H9 (cell line): ENCODE measurements at regions not wholly inside any gene's neighbourhood (a gene's known extent, or its start where the extent isn't known, plus 50 kb on each side); places are given as distances from the start of the nearest gene placed in this dataset.

Source experiments
- DNase-seq: peaks from one replicate; pipeline ENCODE4 v3.0.0-alpha.2; 2017
- H2AFZ ChIP-seq: one replicate; pipeline ENCODE4 v1.6.1; 2013; ENCODE audit warnings: mild to moderate bottlenecking, low read length, control low read depth, moderate library complexity
- H2AK5ac ChIP-seq: 2 replicates; pipeline ENCODE4 v1.6.1; 2013; ENCODE audit warnings: low read length, control low read depth, mixed read lengths; ENCODE audit not compliant: insufficient read length
- H2BK120ac ChIP-seq: one replicate; pipeline ENCODE4 v1.6.1; 2013; ENCODE audit warnings: low read depth, mild to moderate bottlenecking, low read length, control low read depth, inconsistent platforms; ENCODE audit not compliant: poor library complexity, severe bottlenecking
- H2BK12ac ChIP-seq: 2 replicates; pipeline ENCODE4 v1.6.1; 2013; ENCODE audit warnings: low read length, control low read depth, mixed read lengths, low read depth; ENCODE audit not compliant: insufficient read length
- H2BK15ac ChIP-seq: 2 replicates; pipeline ENCODE4 v1.6.1; 2013; ENCODE audit warnings: low read depth, low read length, control low read depth
- H2BK20ac ChIP-seq: one replicate; pipeline ENCODE4 v1.6.1; 2013; ENCODE audit warnings: low read depth, mild to moderate bottlenecking, low read length, control low read depth, inconsistent platforms; ENCODE audit not compliant: poor library complexity, severe bottlenecking
- H2BK5ac ChIP-seq: 2 replicates; pipeline ENCODE4 v1.6.1; 2013; ENCODE audit warnings: low read length, control low read depth, mixed read lengths; ENCODE audit not compliant: insufficient read length
- H3K14ac ChIP-seq: 2 replicates; pipeline ENCODE4 v1.6.1; 2013; ENCODE audit warnings: low read length, control low read depth; ENCODE audit not compliant: insufficient read depth
- H3K18ac ChIP-seq: 2 replicates; pipeline ENCODE4 v1.6.1; 2013; ENCODE audit warnings: low read depth, mild to moderate bottlenecking, mixed read lengths, low read length, control low read depth; ENCODE audit not compliant: insufficient read length
- H3K23ac ChIP-seq: 2 replicates; pipeline ENCODE4 v1.6.1; 2013; ENCODE audit warnings: low read length, control low read depth, mixed read lengths, low read depth; ENCODE audit not compliant: insufficient read length
- H3K23me2 ChIP-seq: 2 replicates; pipeline ENCODE4 v1.6.1; 2013; ENCODE audit warnings: low read depth, mild to moderate bottlenecking, mixed read lengths, low read length, control low read depth; ENCODE audit not compliant: insufficient read length, poor library complexity, severe bottlenecking
- H3K27ac ChIP-seq: 2 replicates; pipeline ENCODE4 v1.5.1; 2013; ENCODE audit warnings: low read length, control low read depth, mixed read lengths, low read depth; ENCODE audit not compliant: insufficient read length
- H3K27me3 ChIP-seq: 2 replicates; pipeline ENCODE4 v1.6.1; 2013; ENCODE audit warnings: low read length, control low read depth, inconsistent platforms; ENCODE audit not compliant: insufficient read depth
- H3K4ac ChIP-seq: 2 replicates; pipeline ENCODE4 v1.6.1; 2013; ENCODE audit warnings: low read depth, mild to moderate bottlenecking, control low read depth, inconsistent platforms, low read length, moderate library complexity
- H3K4me1 ChIP-seq: 2 replicates; pipeline ENCODE4 v1.6.1; 2013; ENCODE audit warnings: low read length, control low read depth, inconsistent platforms; ENCODE audit not compliant: insufficient read depth
- H3K4me2 ChIP-seq: 2 replicates; pipeline ENCODE4 v1.6.1; 2013; ENCODE audit warnings: low read length, control low read depth, mixed read lengths; ENCODE audit not compliant: insufficient read length, insufficient read depth
- H3K56ac ChIP-seq: 2 replicates; pipeline ENCODE4 v1.6.1; 2013; ENCODE audit warnings: low read depth, mild to moderate bottlenecking, mixed read lengths, low read length, control low read depth; ENCODE audit not compliant: insufficient read length
- H3K79me1 ChIP-seq: 2 replicates; pipeline ENCODE4 v1.6.1; 2013; ENCODE audit warnings: low read depth, mild to moderate bottlenecking, moderate library complexity, low read length, control low read depth, inconsistent platforms; ENCODE audit not compliant: insufficient read depth, poor library complexity, severe bottlenecking
- H3K79me2 ChIP-seq: 2 replicates; pipeline ENCODE4 v1.6.1; 2013; ENCODE audit warnings: low read length, control low read depth, inconsistent platforms; ENCODE audit not compliant: insufficient read depth
- H3K9ac ChIP-seq: 2 replicates; pipeline ENCODE4 v1.6.1; 2013; ENCODE audit warnings: low read length, control low read depth, mixed read lengths; ENCODE audit not compliant: insufficient read length; ENCODE audit errors: extremely low read depth
- H3K9me3 ChIP-seq: one replicate; pipeline ENCODE4 v1.6.1; 2013; ENCODE audit warnings: low read depth, low read length, inconsistent platforms; ENCODE audit not compliant: control insufficient read depth
- H3T11ph ChIP-seq: one replicate; pipeline ENCODE4 v1.6.1; 2013; ENCODE audit warnings: mild to moderate bottlenecking, low read length, control low read depth, inconsistent platforms
- H4K20me1 ChIP-seq: one replicate; pipeline ENCODE4 v1.6.1; 2013; ENCODE audit not compliant: control insufficient read depth, insufficient read length, insufficient read depth
- H4K5ac ChIP-seq: 2 replicates; pipeline ENCODE4 v1.6.1; 2013; ENCODE audit warnings: low read depth, mild to moderate bottlenecking, mixed read lengths, low read length, control low read depth; ENCODE audit not compliant: insufficient read length
- H4K8ac ChIP-seq: replicated peaks from 2 replicates; pipeline ENCODE4 v1.6.1; 2013; ENCODE audit warnings: low read length, control low read depth, mixed read lengths, low read depth; ENCODE audit not compliant: insufficient read length
- H4K91ac ChIP-seq: 2 replicates; pipeline ENCODE4 v1.6.1; 2013; ENCODE audit warnings: low read depth, mild to moderate bottlenecking, moderate library complexity, mixed read lengths, low read length, control low read depth; ENCODE audit not compliant: insufficient read length
- H3K27ac Mint-ChIP-seq, 3 experiments: 2 replicates in 2 of 3; 3 replicates in 1 of 3; pipeline ENCODE4 v1.8.0; 2020 to 2021; ENCODE audit warnings: mixed read lengths in 3 of 3, mild to moderate bottlenecking in 1 of 3, moderate library complexity in 1 of 3
- H3K27me3 Mint-ChIP-seq: 2 replicates; pipeline ENCODE4 v1.8.0; 2021; ENCODE audit warnings: low read depth, mild to moderate bottlenecking, moderate library complexity, mixed read lengths
- H3K36me3 Mint-ChIP-seq, 3 experiments: 2 replicates in 2 of 3; 3 replicates in 1 of 3; pipeline ENCODE4 v1.8.0; 2020 to 2021; ENCODE audit warnings: low read depth in 3 of 3, mixed read lengths in 3 of 3; ENCODE audit not compliant: insufficient read depth in 1 of 3
- H3K4me1 Mint-ChIP-seq, 2 experiments: 2 replicates each; pipeline ENCODE4 v1.8.0; 2020; ENCODE audit warnings: mixed read lengths in 2 of 2
- H3K4me3 Mint-ChIP-seq, 2 experiments: 2 replicates in 1 of 2; 3 replicates in 1 of 2; pipeline ENCODE4 v1.8.0; 2020 to 2021; ENCODE audit warnings: mild to moderate bottlenecking in 2 of 2, mixed read lengths in 2 of 2, moderate library complexity in 1 of 2
- H3K9me3 Mint-ChIP-seq, 2 experiments: 2 replicates in 1 of 2; 3 replicates in 1 of 2; pipeline ENCODE4 v1.8.0; 2020; ENCODE audit warnings: mild to moderate bottlenecking in 2 of 2, mixed read lengths in 2 of 2, moderate library complexity in 1 of 2
- WGBS: extraction: QIAGEN DNeasy Blood & Tissue Kit; methylation state at CpG from one replicate; pipeline ENCODE4 v1.1.7; 2013; ENCODE audit warnings: missing lambda C conversion rate, low lambda C conversion rate, mixed read lengths; ENCODE audit not compliant: insufficient read length; ENCODE audit errors: extremely low coverage; 5-methylcytosine and 5-hydroxymethylcytosine counted together
- TF ChIP-seq, protein P1 (sequence below): fragments of 200-600 bp; sonication (generic); conservative IDR thresholded peaks from 3 replicates; pipeline ENCODE4 v1.8.0; 2021; ENCODE audit warnings: antibody characterized with exemption, mild to moderate bottlenecking

DNA sequence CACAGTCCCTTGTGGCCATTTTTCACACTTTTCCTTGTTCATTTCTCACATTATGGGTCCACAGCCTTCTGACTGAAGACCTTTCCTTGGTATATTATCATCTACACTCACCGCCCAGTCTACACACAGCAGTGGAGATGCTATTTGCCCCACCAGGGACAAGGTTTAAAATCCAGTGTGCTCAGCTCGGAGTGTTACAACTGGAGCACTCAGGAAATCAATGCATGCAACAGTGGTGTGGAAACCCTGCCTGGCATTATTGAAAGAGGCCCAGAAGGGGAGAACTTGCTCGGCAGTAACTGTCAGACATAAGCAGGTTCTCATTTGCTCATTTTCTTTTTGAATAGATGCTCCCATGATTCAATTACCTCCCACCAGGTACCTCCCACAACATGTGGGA is 340.9 kb downstream of the DHRSX start:
- H3K4me2 ChIP-seq: no peak overlapping the region
- Mint-ChIP-seq H3K4me1 (peaks cover 5 to 9% of the 10 kb centered on the region in 2 experiments; a peak in 3 of 4 replicates), H3K36me3 (peaks cover 10 to 28% (median 19%) of the 10 kb centered on the region in 3 experiments)

More for the DNA sequence above, 340.9 kb downstream of the DHRSX start:
- Histone ChIP-seq H3K4me1 (no peaks in the 10 kb centered on the region), H3K23ac (no peak overlapping the region), H2BK15ac (no peak overlapping the region), H2BK5ac (no peak overlapping the region), H3K27me3 (no peaks in the 10 kb centered on the region), H3K14ac (no peak overlapping the region), H2AK5ac (no peak overlapping the region), H3K56ac (no peak overlapping the region), H3K79me1 (no peaks in the 10 kb centered on the region), H3K18ac (no peak overlapping the region), H3K9me3 (no peaks in the 10 kb centered on the region), H3K79me2 (no peaks in the 10 kb centered on the region), H3K4ac (no peak overlapping the region), H3K27ac (no peak overlapping the region), H4K8ac (no peak overlapping the region), H3T11ph (no peak overlapping the region), H2BK120ac (no peak overlapping the region), H4K5ac (no peak overlapping the region), H2BK12ac (no peak overlapping the region), H2AFZ (no peak overlapping the region), H3K9ac (no peak overlapping the region), H4K20me1 (no peaks in the 10 kb centered on the region), H4K91ac (no peak overlapping the region), H2BK20ac (no peak overlapping the region), H3K23me2 (no peaks in the 10 kb centered on the region)
- H3K9me3 Mint-ChIP-seq: peaks cover 3 to 17% of the 10 kb centered on the region in 2 experiments; a peak in 4 of 5 replicates
- TF ChIP-seq, protein P1, sequence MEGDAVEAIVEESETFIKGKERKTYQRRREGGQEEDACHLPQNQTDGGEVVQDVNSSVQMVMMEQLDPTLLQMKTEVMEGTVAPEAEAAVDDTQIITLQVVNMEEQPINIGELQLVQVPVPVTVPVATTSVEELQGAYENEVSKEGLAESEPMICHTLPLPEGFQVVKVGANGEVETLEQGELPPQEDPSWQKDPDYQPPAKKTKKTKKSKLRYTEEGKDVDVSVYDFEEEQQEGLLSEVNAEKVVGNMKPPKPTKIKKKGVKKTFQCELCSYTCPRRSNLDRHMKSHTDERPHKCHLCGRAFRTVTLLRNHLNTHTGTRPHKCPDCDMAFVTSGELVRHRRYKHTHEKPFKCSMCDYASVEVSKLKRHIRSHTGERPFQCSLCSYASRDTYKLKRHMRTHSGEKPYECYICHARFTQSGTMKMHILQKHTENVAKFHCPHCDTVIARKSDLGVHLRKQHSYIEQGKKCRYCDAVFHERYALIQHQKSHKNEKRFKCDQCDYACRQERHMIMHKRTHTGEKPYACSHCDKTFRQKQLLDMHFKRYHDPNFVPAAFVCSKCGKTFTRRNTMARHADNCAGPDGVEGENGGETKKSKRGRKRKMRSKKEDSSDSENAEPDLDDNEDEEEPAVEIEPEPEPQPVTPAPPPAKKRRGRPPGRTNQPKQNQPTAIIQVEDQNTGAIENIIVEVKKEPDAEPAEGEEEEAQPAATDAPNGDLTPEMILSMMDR: no peak
- H3K27me3 Mint-ChIP-seq: 0 out of 2 replicates have a peak, but pooled peaks cover 2% of the 10 kb centered on the region
- peak overlapping the region in 1 of 3 experiments; percentile 79; a peak in 3 of 7 replicates for H3K27ac Mint-ChIP-seq
- WGBS: no CpG with 5 or more reads among the region's 3 CpGs
- H3K4me3 Mint-ChIP-seq: no peak overlapping the region
- DNase-seq: no peak
